ENCODE measurements at regions not wholly inside any gene's neighbourhood (a gene's known extent, or its start where the extent isn't known, plus 50 kb on each side); places are given as distances from the start of the nearest gene placed in this dataset.

DNA sequence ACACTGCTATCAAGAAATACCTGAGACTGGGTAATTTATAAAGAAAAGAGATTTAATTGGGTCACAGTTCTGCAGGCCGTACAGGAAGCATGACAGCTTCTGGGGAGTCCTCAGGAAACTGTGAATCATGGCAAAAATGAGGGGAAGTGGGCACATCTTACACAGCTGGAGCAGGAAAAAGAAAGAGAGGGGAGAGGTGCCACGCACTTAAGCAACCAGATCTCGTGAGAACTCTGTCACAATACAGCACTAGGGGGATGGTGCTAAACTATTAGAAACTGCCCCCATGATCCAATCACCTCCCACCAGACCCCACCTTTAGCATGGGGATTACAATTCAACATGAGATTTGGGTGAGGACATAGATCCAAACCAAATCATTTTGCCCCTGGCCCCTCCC is 105.5 kb upstream of the CPLX2 start:
- DNase-seq = no peak

DNA sequence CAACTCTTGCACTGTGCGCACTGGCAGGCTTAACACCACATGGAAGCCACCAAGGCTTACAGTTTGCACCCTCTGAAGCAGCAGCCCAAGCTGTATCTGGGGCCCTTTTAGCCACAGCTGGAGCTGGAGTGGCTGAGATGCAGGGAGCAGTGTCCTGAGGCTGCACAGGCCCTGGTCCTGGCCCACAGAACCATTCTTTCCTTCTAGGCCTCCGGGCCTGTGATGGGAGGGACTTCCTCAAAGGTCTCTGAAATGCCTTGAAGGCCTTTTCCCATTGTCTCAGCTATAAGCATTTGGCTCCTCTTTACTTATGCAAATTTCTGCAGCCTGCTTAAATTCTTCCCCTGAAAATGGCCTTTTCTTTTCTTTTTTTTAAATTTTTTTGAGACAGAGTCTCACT is 104.4 kb upstream of the CPLX2 start:
- no peak for DNase-seq

DNA sequence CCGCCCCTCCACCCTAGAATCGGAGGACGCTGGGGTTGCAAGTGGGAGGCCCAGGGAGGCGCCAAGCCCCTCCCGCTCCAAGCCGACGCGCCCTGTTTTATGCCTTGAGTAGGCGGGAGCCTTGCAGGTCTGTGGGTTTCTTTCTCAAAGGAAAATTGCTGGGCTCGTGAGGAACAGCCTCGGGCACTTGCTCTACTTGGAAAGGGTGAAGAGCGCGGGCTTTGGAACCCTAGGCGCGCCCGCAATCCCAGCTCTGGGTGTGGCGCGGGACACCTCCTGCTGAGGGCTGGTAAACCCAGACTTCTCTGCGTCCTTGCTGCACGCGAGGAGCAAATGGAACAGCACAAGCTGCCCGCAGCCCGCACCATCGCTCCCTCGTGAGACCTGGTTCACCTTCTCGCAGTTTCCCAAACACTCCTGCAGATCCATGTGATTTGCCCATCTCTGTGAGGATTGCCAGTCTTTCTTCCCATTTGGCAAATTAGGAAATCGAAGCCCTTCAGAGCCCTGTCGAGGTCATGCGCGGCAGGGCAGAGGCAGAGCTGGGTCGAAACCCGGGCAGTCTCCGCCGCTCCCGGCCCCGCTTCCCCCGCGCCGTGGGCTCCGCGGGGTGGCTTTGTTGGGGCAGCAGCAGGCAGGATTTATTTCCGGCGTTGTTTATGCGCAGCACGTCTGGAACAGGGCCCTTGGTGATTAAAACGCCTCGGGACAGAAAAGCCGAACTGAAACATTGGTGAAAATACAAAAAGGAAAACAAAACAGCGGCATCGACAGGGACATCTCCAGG is 98.4 kb upstream of the CPLX2 start:
- no peak for DNase-seq

DNA sequence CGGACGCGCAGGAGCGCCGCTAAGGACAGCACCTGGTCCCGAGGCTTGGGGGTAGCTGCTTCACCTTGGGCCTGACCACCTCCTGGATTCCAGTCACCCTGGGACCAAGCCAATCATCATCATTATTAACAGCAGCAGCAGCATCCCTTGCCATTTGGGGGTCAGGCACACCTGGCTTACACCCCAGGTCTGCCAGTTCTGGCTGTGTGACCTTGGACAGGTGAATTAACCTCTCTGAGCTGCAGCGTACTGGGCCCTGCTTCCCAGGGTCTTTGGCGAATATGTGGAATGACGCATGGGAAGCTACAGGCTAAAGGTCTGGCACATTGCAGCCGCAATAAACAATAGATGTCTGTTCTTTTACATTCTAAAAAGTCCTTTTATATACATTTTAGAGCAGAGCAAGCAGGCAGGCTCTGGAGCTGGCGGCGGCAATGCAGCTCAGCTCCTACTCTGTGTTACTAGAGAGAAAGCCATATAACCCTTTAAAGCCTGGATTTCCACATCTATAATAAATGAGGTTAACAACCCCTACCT is 97.8 kb upstream of the CPLX2 start:
- DNase-seq = no peak

DNA sequence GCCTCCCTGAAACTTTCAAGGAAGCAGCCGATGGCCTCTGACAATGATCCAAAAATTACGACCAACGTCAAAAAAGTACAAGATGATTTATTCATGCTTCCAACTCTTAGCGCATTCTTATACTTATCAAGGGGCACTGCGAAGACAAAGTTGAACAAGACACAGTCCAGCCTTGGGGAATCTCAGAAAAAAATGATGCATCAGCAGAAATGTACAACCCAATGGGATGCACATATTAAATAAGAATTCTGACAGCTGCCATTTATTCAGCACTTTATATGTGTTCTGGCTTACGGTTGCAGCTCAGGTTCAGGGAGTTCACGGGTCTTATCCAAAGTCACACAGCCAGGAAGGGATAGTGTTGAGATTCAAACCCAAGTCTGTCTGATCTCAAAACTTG is 96.0 kb upstream of the CPLX2 start:
- no peak for DNase-seq

DNA sequence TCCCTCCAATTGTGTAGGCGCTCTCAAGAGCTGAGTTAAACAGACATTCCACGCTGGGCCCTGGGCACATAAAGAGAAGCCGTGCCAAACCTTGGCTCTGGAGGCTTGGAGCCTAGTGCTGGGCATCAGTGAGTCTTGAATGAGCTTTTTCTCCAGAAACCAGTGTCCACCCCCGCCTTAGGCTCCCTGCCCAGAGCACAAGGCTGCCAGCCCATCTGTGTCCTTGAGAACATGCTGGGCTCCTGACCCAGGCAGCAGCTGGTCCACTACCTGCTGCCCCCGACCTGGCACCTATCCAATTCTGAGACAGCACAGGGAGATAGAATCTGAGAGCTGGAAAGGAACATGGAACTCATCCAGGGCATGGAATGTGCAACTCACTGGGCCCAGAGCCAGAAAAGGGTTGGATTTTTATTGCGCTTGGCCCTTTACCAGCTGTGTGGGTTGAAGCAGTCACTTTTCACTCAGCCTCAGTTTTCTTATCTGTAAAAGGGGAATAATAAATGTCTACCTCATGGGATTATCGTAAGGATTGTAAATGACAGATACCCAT is 92.4 kb upstream of the CPLX2 start:
- peak; percentile 96 for DNase-seq

DNA sequence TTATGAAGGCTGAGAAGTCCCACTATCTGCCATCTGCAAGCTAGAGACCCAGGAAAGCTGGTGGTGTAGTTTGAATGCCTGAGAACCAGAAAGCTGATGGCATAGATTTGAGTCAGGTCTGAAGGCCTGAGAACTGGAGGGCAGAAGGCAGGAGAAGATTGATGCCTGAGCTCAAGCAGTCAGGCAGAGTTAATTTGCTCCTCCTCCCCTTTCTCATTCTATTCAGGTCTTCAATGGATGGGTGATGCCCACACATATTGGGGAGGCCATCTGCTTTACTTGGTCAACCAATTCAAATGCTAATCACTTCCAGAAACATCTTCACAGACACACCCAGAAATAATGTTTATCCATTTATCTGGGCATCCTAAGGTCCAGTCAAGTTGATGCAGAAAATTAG is 87.6 kb upstream of the CPLX2 start:
- DNase-seq = no peak

DNA sequence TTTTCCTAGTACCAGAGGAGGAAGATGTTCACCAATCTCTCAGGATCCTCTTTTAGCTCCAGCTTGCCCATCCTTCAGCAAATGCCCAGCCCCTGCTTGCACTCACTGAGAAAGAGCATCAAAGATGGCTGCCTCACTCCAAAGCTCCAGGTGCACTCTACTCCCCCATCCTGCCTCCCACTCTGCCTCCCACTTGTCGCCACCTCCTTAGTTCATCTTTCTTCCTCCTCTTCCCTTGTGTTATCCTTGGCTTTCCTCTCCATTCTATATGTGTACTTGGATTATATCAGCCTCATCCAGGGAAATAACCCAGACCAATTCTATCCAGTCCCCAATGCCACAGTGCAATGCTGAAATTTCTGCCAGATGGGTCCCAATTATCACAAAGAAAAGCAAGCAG is 87.1 kb upstream of the CPLX2 start:
- DNase-seq = no peak

DNA sequence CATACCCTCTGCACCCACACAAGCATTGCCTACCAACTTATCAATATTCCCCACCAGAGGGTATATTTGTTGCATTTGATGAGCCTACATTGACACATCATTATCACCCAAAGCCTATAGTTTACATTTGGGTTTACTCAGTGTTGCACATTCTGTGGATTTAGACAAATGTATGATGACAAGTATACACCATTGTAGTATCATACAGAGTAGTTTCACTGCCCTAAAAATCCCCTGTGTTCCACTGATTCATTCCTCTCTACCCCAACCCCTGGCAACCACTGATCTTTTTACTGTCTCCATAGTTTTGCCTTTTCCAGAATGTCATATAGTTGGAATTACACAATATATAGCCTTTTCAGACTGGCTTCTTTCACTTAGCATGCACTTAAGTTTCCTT is 85.7 kb upstream of the CPLX2 start:
- DNase-seq = no peak

DNA sequence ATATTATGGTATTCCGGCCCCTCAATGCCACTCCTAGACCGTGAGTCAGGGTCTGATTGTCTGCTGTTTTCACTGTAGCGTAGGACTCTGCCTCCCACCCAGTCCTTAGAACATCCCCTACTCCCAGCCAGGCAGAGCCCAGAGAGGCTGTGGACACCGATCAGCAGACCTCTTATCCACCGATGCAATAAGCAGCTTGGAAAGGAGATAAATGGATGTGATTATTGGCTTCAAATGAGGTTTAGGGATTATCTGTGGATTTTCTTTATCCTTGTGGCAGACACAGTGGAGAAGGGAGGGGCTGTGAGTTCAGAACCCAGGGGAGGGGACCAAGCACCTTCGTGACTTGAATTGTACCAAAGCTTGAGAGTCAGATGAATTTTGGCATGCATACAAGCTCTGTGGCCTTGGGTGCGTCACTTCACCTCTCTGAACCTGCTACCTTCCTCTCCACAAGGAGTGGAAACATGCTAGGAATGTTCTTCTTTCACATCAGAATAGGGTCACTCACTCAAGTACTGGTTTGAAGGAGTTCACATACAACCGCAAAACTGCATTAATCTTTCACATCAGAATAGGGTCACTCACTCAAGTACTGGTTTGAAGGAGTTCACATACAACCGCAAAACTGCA is 83.1 kb upstream of the CPLX2 start:
- no peak for DNase-seq

DNA sequence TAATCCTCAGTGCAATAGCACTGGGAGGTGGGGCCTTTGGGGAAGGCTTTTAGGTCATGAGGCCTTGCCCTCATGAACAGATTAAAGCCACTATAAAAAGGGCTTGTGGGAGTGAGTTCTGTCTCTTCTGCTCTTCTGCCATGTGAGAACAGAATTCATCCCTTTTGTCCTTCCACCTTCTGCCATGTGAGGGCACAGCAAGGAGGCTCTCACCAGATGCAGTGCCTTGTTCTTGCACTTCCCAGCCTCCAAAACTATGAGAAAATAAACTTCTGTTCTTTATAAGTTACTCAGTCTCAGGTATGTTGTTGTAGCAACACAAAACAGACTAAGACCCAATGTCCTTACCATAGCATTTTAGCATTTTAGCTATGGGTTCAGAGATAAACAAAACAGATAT is 81.7 kb upstream of the CPLX2 start:
- no peak for DNase-seq

DNA sequence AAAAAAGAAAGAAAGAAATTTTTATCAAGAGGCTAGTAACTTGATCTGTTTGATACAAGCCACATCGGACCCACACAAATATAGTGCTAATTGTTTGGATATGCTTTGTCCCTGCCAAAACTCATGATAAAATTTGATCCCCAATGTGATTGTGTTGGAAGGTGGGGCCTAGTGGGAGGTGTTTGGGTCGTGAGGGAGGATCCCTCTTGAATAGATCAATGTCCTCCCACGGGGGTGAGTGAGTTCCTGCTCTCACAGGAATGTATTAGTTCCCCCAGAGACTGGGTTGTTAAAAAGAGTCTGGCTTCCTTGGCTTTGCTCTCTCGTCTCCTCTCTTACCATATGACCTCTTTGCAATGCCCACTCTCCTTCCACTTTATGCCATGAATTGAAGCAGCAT is 80.6 kb upstream of the CPLX2 start:
- DNase-seq = no peak

DNA sequence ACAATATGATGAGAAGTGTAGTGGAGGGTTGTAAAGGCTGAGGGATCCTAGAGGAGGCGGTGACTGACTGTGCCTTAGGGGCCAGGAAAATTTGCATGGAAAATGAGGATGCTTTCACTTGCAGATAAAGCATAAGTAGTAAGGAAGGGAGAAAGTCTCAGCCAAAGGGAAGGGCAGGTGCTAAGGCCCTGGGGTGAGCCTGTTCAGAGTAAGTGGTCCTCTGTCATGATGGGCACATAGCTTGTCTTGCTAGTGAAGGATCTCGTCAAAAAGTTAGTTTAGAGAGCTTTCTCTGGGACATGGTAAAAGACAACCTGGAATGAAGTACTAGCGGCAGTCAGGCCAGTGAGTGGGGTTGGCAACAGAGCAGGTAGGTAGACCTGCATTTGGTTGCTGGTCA is 75.4 kb upstream of the CPLX2 start:
- no peak for DNase-seq

DNA sequence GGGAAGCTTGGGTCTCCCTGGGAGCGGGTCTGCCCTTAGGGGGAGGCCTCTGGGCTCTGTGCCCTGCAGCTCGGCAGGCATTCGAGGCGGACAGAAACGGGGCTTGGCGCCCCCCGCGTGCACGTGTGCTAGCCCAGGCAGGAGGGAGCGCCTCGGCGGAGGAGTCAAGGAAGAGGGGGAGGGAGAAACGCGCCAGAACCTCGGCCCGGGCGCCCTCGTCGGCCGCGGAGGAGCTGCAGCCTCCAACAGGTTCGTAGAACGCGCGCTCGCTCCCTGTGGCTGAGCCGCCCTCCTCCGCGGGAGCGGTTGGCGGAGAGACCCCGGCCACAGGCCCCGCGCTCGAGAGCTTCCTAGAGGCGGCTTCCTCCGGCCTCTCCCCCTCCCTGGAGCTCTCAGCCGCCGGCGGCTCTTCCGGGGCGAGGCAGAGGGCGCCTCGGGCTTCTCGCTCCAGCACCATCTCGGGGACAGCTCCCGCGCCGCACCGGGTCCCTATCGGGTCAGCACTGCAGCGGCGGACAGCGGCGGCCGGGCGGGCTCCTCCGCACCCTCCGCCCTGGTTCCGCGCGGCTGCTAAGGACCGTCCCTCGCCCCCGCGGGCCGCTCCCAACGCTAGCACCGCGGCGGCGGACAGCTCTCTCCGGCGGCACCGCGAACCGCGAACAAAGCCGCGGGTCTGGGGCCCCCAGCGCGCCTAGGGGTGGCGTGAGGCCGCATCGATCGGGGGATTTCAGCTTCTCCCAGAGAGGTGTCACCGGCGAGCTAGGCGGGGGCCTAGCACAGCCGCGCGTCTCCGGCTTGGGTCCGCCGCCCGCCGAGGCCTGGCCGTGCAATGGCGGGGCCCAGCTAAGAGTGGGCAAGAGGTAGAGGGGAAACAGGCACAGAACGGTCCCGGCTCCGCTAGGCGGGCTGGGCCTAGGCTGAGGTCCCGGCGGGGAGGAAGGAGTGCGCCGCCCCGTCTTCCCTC is 74.6 kb upstream of the CPLX2 start:
- DNase-seq = peak; percentile 19

DNA sequence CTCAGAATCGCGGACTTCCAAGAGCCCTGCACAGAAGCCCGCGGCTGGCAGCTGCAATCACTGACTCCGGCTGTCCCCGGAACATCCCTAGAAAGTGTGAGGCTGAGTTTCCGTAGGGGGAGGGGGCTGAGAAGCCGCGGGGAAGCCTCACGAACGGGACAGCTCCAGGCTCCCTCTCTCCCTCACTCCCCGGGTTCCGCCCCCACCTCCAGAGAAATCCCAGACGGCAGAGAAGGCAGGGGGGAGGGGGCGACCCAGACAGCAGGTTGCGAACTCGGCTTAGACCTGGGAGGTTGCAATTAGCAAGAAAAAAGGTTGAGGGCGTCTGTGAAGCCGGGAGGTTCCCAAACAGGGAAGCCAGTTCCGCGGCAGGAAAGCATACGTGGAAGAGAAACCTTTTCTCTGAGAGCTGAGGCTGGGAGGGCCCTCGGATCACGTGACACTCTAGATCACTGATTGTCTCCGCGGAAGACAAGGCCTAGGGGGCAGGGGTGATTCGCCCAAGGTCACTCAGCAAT is 73.8 kb upstream of the CPLX2 start:
- no peak for DNase-seq

DNA sequence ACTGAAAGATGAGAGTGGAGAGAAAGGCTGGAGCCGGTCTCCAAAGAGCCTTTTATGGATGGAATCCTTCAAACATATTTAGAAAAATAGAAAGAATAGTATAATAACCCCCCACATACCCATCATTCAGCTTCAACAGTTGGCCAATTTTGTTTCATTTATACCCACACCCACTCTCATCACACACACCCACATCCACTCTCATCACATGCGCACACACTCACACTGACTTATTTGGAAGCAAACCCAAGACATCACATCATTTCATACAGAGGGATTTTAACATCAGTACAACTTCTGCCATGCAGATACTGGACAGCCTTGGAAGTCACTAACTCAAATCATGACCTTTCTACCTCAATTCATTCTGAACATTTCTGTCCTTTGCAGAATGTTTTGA is 72.8 kb upstream of the CPLX2 start:
- no peak for DNase-seq

DNA sequence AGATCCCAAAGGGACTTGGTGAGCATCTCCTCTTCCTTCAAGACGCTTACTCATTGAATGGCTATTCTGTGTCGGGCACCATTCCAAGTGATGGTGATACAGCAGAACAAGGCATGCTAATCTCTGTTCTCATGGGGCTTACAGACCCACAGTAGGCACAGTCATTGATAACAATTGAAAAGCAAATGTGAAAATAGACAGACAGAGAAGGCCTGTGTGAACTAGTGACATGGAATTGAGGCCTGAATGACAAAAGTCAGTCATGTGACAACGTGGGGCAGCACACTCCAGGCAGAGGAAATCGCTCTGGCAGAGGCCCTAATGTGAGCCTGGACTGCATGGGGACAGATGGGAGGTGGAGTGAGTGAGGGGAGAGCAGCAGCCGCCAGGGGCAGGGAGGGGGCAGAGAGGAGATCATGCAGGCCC is 70.7 kb upstream of the CPLX2 start:
- peak; percentile 27 for DNase-seq

DNA sequence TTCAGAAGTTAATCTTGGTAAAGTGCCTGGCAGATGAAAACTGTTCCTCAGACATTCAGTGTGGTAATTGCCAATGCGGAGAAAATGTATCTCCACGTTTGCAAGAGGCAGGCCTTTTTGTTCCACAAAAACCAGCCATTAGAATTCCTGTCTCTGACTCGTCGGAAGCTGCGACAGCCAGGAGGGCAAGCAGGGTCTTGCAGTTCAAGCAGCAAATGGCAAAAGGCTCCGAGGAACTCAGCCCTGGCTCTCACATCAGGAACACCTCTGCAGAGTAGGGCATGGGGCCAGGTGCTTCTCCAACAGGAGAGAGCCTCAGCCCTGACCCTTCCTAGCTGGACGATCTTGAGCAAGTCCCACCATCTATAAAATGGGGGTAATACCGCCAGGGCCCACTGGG is 69.0 kb upstream of the CPLX2 start:
- no peak for DNase-seq

DNA sequence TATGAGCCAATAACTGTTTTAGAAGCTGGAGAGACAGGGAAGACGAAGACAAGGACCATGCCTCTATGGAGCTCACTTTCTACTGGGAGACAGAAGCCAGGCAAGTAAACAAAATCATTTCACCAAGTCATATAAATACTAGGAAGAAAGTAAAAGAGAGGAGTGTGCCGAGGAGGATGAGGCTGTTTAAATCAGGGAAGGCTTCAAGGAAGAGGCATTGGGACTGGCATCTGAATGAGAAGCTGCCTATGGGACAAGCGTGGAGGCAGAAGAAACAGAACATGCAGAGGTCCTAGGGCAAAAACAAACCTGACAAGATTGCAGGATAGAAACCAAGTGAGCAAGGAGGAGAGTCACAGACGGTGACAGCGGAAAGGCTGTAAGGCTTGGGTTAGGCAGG is 68.1 kb upstream of the CPLX2 start:
- DNase-seq = no peak

DNA sequence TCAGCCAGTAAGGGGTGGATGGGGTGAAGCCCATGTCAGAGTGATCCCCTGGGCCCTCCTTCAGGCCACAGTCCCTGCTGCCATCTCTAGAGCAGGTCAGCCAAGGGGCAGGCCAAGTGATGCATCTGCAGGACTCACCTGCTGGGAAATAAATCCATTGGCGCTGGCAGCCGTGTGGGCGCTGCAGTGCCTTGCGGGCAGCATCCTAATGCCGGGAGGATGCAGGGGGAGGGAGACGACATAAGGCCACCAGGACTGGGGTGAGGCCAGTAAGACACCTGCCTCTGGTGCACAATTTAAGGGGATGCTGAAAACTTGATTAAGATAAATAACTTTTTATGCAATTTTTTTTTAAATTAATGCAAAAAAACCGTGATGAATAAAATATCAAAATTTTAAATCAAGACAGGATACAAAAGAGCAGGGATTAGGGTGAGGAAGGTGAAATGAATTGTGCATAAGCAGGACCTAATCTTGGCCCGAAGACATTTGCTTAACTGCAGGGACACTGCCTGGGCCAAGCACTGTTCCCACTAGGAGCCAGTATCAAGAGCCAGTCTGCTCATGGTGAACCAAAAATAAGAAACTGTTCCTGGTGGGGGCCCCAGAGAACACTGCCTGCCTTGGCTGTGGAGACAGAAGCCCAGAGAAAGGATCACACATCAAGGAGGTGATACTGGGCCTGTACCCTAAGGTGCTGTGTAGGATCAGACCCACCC is 67.5 kb upstream of the CPLX2 start:
- no peak for DNase-seq

DNA sequence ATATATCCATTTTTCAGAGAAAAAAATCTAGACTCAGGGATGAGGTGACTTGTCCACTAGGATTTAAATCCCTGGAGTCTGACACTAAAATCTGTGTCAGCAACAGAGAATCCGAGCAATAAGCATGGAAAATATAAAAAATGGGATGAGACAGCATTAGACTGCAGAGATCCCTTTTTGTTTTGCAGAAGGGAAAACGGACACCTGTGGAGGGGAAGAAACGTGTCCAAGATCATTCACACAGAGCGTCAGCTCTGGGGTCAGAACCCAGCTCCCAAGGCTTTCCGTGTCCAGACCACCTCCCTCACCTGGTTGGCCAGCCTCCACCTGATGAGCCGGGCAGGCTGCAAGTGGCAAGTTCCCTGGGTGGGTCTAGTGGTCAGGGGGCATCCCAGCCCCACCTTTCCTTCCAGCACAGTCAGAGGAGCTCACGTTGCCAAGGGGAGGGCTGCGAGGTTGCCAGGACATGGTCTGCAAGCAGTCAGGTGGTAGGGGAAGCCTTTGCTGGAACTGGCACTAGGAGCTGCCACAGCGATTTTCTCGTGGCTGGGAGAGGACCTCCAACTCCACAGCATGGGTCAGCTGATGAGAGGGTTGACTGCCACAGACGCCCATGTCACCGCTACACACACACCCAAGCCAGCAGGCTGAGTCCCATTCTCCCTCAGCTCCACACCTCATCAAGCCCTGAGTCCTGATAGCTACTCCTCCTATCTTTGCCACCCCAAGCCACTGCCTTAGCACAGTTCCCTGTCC is 65.9 kb upstream of the CPLX2 start:
- no peak for DNase-seq
